ENCODE measurements at regions not wholly inside any gene's neighbourhood (a gene's known extent, or its start where the extent isn't known, plus 50 kb on each side); places are given as distances from the start of the nearest gene placed in this dataset.

DNA sequence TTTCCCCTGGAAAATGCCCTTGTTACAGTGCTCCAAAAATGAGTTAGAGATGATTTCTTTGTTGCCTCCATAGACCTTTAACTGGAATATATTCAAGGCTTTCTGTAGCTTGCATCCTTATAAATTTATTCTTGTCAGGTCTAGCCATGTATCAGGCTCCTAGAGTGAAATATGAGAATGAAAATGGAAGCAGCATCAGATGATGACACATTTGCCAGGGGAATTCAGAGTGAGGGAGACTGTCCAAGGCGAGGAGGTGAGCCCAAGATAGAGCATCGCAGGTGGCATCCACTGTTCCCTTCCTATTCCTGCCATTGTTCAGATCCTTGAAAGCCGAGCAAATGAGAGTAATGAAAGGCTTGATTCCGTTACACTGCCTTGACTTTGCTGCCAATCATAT is 386.8 kb downstream of the SAMD5 start:
- Histone ChIP-seq H2BK120ac (ENCODE audit: low read depth, low read length) (no peak overlapping the region), H3K79me1 (ENCODE audit: low read depth in 1 of 2, low read length in 2 of 2) (no peaks in the 10 kb centered on the region), H4K5ac (ENCODE audit: low read depth, low read length) (no peak overlapping the region), H3K4ac (ENCODE audit: low read depth, low read length) (no peak overlapping the region), H3K27ac (ENCODE audit: insufficient read depth, low read length) (no peak overlapping the region), H3K4me2 (ENCODE audit: low read depth, low read length) (no peak overlapping the region), H3K23ac (ENCODE audit: low read depth, low read length) (no peak overlapping the region), H4K20me1 (ENCODE audit: insufficient read depth, low read length) (no peaks in the 10 kb centered on the region), H3K9me3 (ENCODE audit: control insufficient read depth, insufficient read depth, low read length) (no peaks in the 10 kb centered on the region), H3K4me3 (ENCODE audit: insufficient read depth, low read depth, low read length) (no peak overlapping the region), H3K4me1 (ENCODE audit: control insufficient read depth, insufficient read depth, low read length) (no peaks in the 10 kb centered on the region; the same call in 1 of the 2 replicates), H2BK5ac (ENCODE audit: low read depth, low read length, poor library complexity, severe bottlenecking) (no peak overlapping the region), H3K9ac (ENCODE audit: low read depth, low read length) (no peak overlapping the region), H4K8ac (ENCODE audit: low read depth in 2 of 2, low read length in 2 of 2) (no peak overlapping the region), H3K36me3 (ENCODE audit: control insufficient read depth, insufficient read depth, low read length) (no peaks in the 10 kb centered on the region), H3K9me1 (ENCODE audit: insufficient read depth, low read length) (no peaks in the 10 kb centered on the region), H2AK5ac (ENCODE audit: low read depth, low read length) (no peak overlapping the region), H3K27me3 (ENCODE audit: control insufficient read depth, insufficient read depth, low read length) (no peaks in the 10 kb centered on the region), H2AFZ (replicated peaks; ENCODE audit: low read length, poor library complexity) (no peak overlapping the region), H2BK20ac (ENCODE audit: low read depth, low read length) (no peak overlapping the region), H3K56ac (ENCODE audit: extremely low read depth, insufficient read depth, low read length) (no peak overlapping the region), H2AK9ac (replicated peaks; ENCODE audit: low read depth, low read length, poor library complexity) (no peak overlapping the region), H4K91ac (ENCODE audit: insufficient read depth, low read depth, low read length) (no peak overlapping the region), H3K14ac (replicated peaks; ENCODE audit: low read depth, low read length) (no peak overlapping the region), H3K18ac (ENCODE audit: low read depth, low read length) (no peak overlapping the region), H2BK15ac (ENCODE audit: low read depth, low read length) (no peak overlapping the region)
- DNase-seq = no peak
- no TSS peak for BruUV-seq (replicated peaks)
- ChIA-PET CTCF (no interaction called here), POLR2A (ENCODE audit: unreplicated experiment) (interaction anchor here (0.6 kb wide), 1 partner anchor 9 kb away, joined by 3 read pairs; no protein-coding TSS in a partner anchor)
- no peak for TF ChIP-seq POLR2A (IDR thresholded peaks at IDR 0.05; ENCODE audit: low read depth, low read length)
- TF ChIP-seq MAZ (IDR thresholded peaks at IDR 0.05; ENCODE audit: borderline replicate concordance, low read depth, low read length) = no peak
- TF ChIP-seq, protein P1, sequence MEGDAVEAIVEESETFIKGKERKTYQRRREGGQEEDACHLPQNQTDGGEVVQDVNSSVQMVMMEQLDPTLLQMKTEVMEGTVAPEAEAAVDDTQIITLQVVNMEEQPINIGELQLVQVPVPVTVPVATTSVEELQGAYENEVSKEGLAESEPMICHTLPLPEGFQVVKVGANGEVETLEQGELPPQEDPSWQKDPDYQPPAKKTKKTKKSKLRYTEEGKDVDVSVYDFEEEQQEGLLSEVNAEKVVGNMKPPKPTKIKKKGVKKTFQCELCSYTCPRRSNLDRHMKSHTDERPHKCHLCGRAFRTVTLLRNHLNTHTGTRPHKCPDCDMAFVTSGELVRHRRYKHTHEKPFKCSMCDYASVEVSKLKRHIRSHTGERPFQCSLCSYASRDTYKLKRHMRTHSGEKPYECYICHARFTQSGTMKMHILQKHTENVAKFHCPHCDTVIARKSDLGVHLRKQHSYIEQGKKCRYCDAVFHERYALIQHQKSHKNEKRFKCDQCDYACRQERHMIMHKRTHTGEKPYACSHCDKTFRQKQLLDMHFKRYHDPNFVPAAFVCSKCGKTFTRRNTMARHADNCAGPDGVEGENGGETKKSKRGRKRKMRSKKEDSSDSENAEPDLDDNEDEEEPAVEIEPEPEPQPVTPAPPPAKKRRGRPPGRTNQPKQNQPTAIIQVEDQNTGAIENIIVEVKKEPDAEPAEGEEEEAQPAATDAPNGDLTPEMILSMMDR (conservative IDR thresholded peaks at IDR 0.05; ENCODE audit: low read depth, low read length) = no peak
- dilution Hi-C loops (cut with HindIII; ENCODE audit: low sequenced_read_pairs, unreplicated experiment) = no loop called here
- no peak for ATAC-seq (ENCODE audit: low read depth)
- WGBS, 2 experiments (ENCODE audit: extremely low coverage in 2 of 2, insufficient read length in 1 of 2) = no CpG with 5 or more reads among the region's 4 CpGs
- intact Hi-C loops (cut with micrococcal nuclease) = no loop called here
- in situ Hi-C loops (cut with MboI; ENCODE audit: low sequenced_read_pairs) = no loop called here

Measured in IMR-90 (cell line).